Thyroid gland (tissue), 4 donors: ENCODE measurements at regions not wholly inside any gene's neighbourhood (a gene's known extent, or its start where the extent isn't known, plus 50 kb on each side); places are given as distances from the start of the nearest gene placed in this dataset.

Source experiments
- DNase-seq, 2 donors: peaks; one replicate each; pipeline ENCODE4 v3.0.0-alpha.2; 2019
- H3K27ac ChIP-seq, 3 donors: fragments of 200-600 bp; sonication (generic); 1 replicate in 2 of 3; 2 replicates in 1 of 3; pipeline ENCODE4 v1.5.1; 2016 to 2019; ENCODE audit warnings: mild to moderate bottlenecking in 1 of 3, moderate library complexity in 1 of 3
- H3K27me3 ChIP-seq: fragments of 200-600 bp; sonication (generic); one replicate; pipeline ENCODE4 v1.5.1; 2019
- H3K36me3 ChIP-seq, 2 donors: fragments of 200-600 bp; sonication (generic); one replicate each; pipeline ENCODE4 v1.5.1; 2016 to 2019
- H3K4me1 ChIP-seq, 2 donors: fragments of 200-600 bp; sonication (generic); one replicate each; pipeline ENCODE4 v1.5.1; 2017 to 2019
- H3K4me3 ChIP-seq, 3 donors: fragments of 200-600 bp; sonication (generic); replicated peaks in 1 of 3; 1 replicate in 2 of 3; 2 replicates in 1 of 3; pipeline ENCODE4 v1.5.1; 2016; ENCODE audit warnings: mild to moderate bottlenecking in 1 of 3
- H3K9me3 ChIP-seq: fragments of 200-600 bp; sonication (generic); one replicate; pipeline ENCODE4 v1.5.1; 2017
- POLR2A ChIP-seq, 2 donors: fragments of 450-650 bp; IDR thresholded peaks; one replicate each; pipeline ENCODE4 v1.6.1; 2017; ENCODE audit warnings: antibody characterized with exemption in 2 of 2, mild to moderate bottlenecking in 2 of 2, moderate library complexity in 1 of 2
- WGBS, 2 donors: methylation state at CpG; one replicate each; pipeline ENCODE4 v1.1.5; 2017; 5-methylcytosine and 5-hydroxymethylcytosine counted together
- intact Hi-C: fragments of 100-400 bp; cut with DNase I; formaldehyde crosslinking; loops from one replicate; pipeline ENCODE4 v1.15.1; 2023
- TF ChIP-seq, protein P1 (sequence below), 6 experiments: fragments of 200-600 bp in 3 of 6; fragments of 450-650 bp in 3 of 6; sonication (generic) in 3 of 6; IDR thresholded peaks; one replicate each; pipeline ENCODE4 v1.5.1; 2016 to 2019; ENCODE audit warnings: antibody characterized with exemption in 6 of 6, mild to moderate bottlenecking in 2 of 6, inconsistent platforms in 1 of 6, moderate library complexity in 1 of 6

DNA sequence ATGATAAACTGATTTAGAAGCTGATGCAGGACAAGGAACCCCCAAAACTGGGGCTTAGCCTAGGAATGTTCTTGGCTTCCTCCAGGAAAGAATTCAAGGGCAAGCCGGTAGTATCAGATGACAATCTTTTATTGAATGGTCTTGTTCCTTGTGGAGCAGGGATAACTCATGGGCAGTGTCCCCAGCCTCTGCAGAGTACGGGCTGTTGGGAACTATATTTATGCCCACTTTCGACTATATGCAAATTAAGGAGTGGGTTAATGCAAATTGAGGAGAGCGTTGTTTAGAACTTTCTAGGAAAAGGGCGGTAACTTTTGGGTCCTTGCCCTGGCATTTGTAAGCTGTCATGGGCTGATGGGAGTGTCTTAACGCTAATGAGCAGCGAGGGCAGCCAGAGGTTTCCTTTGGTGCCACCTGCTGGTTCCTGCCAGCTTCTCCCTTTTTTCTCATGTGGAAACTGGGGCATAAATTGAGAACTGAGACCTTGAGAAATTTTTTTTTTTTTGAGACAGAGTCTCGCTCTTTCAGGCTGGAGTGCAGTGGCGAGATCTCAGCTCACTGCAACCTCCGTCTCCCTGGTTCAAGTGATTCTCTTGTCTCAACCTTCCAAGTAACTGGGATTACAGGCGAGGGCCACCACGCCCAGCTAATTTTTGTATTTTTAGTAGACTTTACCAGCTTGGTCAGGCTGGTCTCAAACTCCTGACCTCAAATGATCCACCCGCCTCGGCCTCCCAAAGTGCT, 79.4 kb upstream of the ABCC4 start:
- intact Hi-C loops, result loop anchor here (10.0 kb wide), 1 partner anchor 86 kb away; no protein-coding TSS in a partner anchor
- DNase-seq, result peak; percentile 80 to 85
- TF ChIP-seq, protein P1, sequence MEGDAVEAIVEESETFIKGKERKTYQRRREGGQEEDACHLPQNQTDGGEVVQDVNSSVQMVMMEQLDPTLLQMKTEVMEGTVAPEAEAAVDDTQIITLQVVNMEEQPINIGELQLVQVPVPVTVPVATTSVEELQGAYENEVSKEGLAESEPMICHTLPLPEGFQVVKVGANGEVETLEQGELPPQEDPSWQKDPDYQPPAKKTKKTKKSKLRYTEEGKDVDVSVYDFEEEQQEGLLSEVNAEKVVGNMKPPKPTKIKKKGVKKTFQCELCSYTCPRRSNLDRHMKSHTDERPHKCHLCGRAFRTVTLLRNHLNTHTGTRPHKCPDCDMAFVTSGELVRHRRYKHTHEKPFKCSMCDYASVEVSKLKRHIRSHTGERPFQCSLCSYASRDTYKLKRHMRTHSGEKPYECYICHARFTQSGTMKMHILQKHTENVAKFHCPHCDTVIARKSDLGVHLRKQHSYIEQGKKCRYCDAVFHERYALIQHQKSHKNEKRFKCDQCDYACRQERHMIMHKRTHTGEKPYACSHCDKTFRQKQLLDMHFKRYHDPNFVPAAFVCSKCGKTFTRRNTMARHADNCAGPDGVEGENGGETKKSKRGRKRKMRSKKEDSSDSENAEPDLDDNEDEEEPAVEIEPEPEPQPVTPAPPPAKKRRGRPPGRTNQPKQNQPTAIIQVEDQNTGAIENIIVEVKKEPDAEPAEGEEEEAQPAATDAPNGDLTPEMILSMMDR (IDR thresholded peaks at IDR 0.05), result peak; percentile 36 to 87 (median 74)
- TF ChIP-seq POLR2A (IDR thresholded peaks at IDR 0.05), result no peak
- Histone ChIP-seq H3K9me3 (no peaks in the 10 kb centered on the region), H3K27ac (no peak overlapping the region), H3K4me1 (peaks cover 0 to 8% of the 10 kb centered on the region in 2 donors), H3K27me3 (no peaks in the 10 kb centered on the region), H3K36me3 (no peaks in the 10 kb centered on the region), H3K4me3 (no peak overlapping the region)
- WGBS, 2 donors, result 20 to 21% methylated on average over 14 of the region's 14 CpGs

DNA sequence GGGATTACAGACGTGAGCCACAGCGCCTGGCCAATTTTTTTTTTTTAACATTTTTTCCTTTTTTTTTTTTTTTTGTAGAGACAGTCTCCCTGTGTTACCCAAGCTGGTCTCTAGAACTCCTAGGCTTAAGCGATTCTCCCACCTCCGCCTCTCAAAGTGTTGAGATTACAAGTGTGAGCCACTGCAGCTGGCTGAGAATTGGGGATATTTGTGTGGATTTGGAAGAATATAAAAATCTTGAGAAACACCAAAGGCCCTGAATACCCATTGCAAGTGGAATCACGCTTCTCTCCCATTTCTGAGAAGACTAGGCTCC, 79.9 kb upstream of the ABCC4 start:
- Histone ChIP-seq H3K27me3 (no peaks in the 10 kb centered on the region), H3K36me3 (no peaks in the 10 kb centered on the region), H3K9me3 (no peaks in the 10 kb centered on the region), H3K27ac (no peak overlapping the region), H3K4me1 (peaks cover 0 to 8% of the 10 kb centered on the region in 2 donors), H3K4me3 (no peak overlapping the region)
- WGBS, 2 donors, result 61% methylated on average over 5 of the region's 5 CpGs
- intact Hi-C loops, result loop anchor here (10.0 kb wide), 1 partner anchor 86 kb away; no protein-coding TSS in a partner anchor
- no peak for TF ChIP-seq POLR2A (IDR thresholded peaks at IDR 0.05)
- TF ChIP-seq, protein P1 (IDR thresholded peaks at IDR 0.05), result no peak
- DNase-seq, result no peak

DNA sequence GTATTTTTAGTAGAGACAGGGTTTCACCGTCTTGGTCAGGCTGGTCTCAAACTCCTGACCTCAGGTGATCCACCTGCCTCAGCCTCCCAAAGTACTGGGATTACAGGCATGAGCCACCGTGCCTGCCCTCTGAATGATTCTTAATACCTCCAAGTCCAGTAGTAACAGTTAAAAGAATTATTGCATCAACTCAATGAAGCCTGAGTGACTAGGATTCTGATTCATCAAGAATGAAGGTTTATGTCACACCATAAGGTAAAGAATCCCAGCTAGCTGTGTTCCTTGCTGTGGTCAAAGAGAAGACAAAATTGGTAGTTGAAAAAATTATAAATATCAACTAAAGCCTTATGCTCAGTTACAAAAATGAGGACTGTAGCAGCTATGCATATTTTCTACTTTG, 81.2 kb upstream of the ABCC4 start:
- TF ChIP-seq, protein P1 (IDR thresholded peaks at IDR 0.05), result no peak
- TF ChIP-seq POLR2A (IDR thresholded peaks at IDR 0.05), result no peak
- no peaks in the 10 kb centered on the region for H3K36me3 ChIP-seq
- H3K27me3 ChIP-seq, result no peaks in the 10 kb centered on the region
- peaks cover 0 to 12% of the 10 kb centered on the region in 2 donors for H3K4me1 ChIP-seq
- H3K9me3 ChIP-seq, result no peaks in the 10 kb centered on the region
- H3K4me3 ChIP-seq, result no peak overlapping the region
- intact Hi-C loops, result loop anchor here (10.0 kb wide), 1 partner anchor 88 kb away; no protein-coding TSS in a partner anchor
- no peak for DNase-seq
- H3K27ac ChIP-seq, result no peak overlapping the region
- WGBS, 2 donors, result 92 to 100% methylated on average over 2 of the region's 2 CpGs

DNA sequence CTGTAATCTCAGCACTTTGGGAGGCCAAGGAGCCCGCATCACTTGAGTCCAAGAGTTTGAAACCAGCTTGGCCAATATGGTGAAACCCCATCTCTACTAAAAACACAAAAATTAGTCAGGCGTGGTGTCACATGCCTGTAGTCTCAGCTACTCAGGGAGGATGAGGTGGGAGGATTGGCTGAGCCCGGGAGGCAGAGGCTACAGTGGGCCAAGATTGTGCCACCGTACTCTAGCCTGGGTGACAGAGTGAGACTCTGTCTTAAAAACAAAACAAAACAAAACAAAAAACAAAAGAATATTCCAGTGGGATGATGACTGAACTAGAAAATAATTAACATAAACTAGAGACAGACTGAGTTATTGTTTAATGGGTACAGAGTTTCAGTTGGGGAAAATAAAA, 81.7 kb upstream of the ABCC4 start:
- no peaks in the 10 kb centered on the region for H3K9me3 ChIP-seq
- TF ChIP-seq, protein P1 (IDR thresholded peaks at IDR 0.05), result no peak
- H3K27ac ChIP-seq, result no peak overlapping the region
- WGBS, 2 donors, result 66 to 78% methylated on average over 4 of the region's 4 CpGs
- H3K4me3 ChIP-seq, result no peak overlapping the region
- no peaks in the 10 kb centered on the region for H3K36me3 ChIP-seq
- no peaks in the 10 kb centered on the region for H3K27me3 ChIP-seq
- no peak for DNase-seq
- intact Hi-C loops, result loop anchor here (10.0 kb wide), 1 partner anchor 88 kb away; no protein-coding TSS in a partner anchor
- peaks cover 0 to 14% of the 10 kb centered on the region in 2 donors for H3K4me1 ChIP-seq

DNA sequence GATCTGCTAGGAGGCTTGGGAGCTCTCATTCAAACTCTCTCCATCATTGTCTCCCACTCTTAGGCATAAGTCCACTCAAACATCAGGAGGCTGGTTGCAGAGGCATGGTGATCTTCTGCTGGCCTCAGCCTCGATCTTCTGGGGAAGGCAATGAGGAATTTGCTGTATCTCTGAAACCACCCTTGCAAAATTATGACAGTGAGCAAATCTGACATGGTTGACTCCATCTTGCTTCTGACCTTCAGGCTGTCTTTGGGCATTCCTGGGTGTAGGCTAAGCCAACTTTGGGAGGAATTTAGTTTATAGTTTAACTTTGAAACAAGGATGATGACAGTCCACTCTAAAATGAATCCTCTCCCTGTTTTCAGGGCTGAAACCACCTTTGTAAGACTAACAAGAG, 84.1 kb upstream of the ABCC4 start:
- no peak for DNase-seq
- intact Hi-C loops, result loop anchor here (10.0 kb wide), 1 partner anchor 91 kb away; no protein-coding TSS in a partner anchor
- no peak overlapping the region for H3K4me3 ChIP-seq
- no peaks in the 10 kb centered on the region for H3K36me3 ChIP-seq
- no peaks in the 10 kb centered on the region for H3K27me3 ChIP-seq
- no peaks in the 10 kb centered on the region for H3K9me3 ChIP-seq
- no peak for TF ChIP-seq POLR2A (IDR thresholded peaks at IDR 0.05)
- TF ChIP-seq, protein P1 (IDR thresholded peaks at IDR 0.05), result no peak
- WGBS, 2 donors, result 93 to 100% methylated on average over 1 of the region's 1 CpG
- no peak overlapping the region for H3K27ac ChIP-seq
- peaks cover 0 to 12% of the 10 kb centered on the region in 2 donors for H3K4me1 ChIP-seq
